GM19239 (cell line): ENCODE measurements at regions not wholly inside any gene's neighbourhood (a gene's known extent, or its start where the extent isn't known, plus 50 kb on each side); places are given as distances from the start of the nearest gene placed in this dataset.
"Not testable (repeated sequence)": the region's sequence is repeated elsewhere in the genome, so short reads cannot be mapped to it uniquely, and the experiment has no call there.

Experiments used
- DNase-seq: peaks from one replicate; pipeline ENCODE4 v3.0.0; 2011; ENCODE audit warnings: low spot score; ENCODE audit not compliant: insufficient read length
- FAIRE-seq: peaks from 2 replicates; lab custom pipeline; 2011; peaks lifted over from hg19 to GRCh38; lab: Jason Lieb, UNC

DNA sequence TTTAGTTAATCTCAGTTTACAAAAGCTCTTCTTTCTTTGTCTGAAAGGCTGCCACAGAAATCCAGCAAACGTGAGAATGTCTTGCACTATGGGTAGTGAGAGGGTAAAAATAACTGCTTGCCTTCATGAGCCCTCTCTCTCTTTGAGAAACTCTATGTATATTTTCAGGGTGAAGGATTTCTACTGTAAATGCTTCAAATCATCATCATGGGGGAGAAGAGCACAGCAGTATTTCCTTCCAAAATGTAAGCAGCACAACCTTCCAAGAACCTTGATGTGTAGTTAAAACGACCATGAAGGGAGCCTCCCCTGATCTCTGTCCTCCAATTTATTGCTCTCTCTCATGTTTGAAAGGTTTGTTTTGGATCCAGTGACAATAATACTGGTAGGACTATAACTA, 141.3 kb upstream of the CENPW start:
- FAIRE-seq (no peak), DNase-seq (no peak)

GRCh38 chr6:126199466-126199865, 140.4 kb upstream of the CENPW start:
- FAIRE-seq (no peak), DNase-seq (no peak)

- FAIRE-seq (no peak), DNase-seq (no peak)
These were observed 137.2 kb upstream of the CENPW start for GRCh38 chr6:126202707-126203106.

DNA sequence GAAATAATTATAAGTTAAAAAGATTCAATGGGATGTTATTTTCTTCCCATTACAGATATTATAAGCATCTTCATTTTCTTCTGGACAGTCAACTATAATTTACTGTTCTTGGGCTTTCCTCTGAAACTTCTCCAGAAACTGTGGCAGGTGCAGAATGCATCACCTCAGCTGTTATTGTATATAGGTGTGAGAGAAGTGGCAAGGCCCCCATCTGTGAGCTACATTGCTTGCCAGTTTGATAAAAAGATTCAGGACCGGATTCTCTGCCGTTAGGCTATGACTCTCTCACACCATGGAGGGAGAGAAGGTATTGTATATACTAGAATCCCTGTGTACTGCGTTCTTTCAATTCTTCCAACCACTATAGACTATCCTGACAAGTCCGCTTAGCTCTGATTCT, 135.8 kb upstream of the CENPW start:
- no peak for DNase-seq
- FAIRE-seq = no peak

- FAIRE-seq (no peak), DNase-seq (no peak)
These were observed 135.3 kb upstream of the CENPW start for GRCh38 chr6:126204598-126204997.

- DNase-seq (no peak), FAIRE-seq (no peak)
These were observed 133.2 kb upstream of the CENPW start for GRCh38 chr6:126206504-126207246.

DNA sequence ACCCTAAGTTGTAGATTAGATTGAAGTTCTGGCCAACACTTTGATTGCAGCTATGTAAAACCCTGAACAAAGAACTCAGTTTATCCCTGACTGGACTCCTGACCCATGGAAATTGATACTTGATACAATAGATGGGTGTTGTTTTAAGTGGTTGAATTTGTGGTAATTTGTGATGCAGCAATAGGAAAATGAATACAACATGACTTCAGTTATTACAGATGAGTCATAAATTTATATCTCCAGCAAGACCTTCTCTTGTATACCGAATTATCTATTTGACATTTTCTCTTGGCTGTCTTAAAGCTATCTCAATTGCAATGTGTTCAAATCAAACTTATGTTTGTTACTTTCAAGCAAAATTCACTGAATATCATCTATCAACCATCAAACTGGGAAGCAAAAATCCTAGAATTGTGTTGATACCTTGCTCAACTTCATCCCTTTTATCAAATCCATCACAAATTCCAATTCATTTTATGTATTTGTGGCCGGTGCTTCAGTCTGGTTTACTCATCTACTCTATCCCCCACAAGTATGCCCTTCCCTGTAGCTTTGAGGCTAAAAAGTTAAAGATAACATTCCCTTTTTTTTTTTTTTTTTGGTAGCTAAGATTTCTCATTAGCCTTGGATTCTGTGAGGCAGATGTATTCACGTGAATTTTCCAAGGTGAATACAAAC, 129.4 kb upstream of the CENPW start:
- no peak for DNase-seq

DNA sequence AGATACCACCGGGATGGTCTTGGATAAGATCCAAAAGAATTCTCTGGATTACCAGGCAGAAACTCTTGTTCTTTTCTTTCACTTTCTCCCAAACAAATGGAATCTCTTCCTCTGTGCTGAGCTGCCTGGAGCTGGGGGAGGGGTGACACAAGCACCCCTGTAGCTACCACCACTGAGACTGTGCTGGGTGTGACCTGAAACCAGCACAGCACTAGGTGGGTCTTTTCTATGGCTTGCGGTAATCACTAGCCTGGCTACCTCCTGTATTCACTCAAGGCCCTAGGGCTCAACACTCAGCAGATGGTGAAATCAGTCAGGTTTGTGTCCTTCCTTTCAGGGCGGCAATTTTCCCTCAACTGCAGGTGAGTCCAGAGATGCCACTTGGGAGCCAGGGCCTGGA, 122.4 kb upstream of the CENPW start:
- DNase-seq (no peak), FAIRE-seq (no peak)

More for the DNA sequence above, 129.4 kb upstream of the CENPW start:
- no peak for FAIRE-seq

GRCh38 chr6:126220901-126221300, 119.0 kb upstream of the CENPW start:
- FAIRE-seq, DNase-seq: not testable (repeated sequence)

DNA sequence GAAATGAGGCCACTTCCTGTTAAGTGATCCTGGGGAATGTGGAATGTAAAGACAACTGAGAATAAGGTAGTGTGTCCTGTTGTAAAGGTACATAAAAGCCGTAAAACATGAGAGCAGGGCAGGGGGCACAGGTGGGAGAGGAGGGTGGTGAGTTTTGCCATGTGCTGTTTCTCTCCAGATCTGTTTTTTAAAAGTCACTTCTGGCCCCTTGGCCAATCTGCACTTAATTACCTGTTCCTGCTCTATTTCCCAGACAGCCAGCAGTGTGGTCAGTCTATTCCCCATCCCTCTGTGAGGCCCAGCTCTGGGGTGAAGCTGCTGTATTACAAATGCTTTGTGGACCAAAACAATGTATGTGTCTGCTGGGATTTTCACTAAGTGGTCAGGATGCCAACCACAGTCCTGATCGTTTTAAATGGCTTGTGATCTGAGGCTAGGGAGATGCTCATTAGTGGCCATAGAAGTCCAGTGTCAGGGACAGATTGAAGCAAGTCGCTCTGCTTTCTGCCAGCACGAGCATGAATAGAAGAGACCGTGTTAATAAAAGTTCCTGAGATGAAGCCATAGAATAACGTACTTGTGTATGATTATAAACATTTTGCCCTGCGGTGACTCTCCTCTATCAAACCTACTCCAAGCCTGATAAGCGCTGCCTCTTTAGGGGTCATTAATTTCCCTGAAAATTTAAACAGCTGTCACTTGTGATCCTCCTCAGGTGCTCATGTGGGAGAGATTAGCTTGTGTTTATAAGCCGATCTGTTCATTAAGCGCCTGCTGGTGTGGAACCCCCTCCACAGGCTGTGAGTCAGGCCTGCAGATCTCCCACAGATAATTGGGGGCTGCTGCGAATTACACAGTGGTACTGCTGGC, 111.8 kb upstream of the CENPW start:
- no peak for FAIRE-seq
- no peak for DNase-seq

GRCh38 chr6:126232671-126233070, 107.2 kb upstream of the CENPW start:
- FAIRE-seq (no peak), DNase-seq (no peak)

GRCh38 chr6:126233192-126233591, 106.7 kb upstream of the CENPW start:
- no peak for DNase-seq
- no peak for FAIRE-seq

DNA sequence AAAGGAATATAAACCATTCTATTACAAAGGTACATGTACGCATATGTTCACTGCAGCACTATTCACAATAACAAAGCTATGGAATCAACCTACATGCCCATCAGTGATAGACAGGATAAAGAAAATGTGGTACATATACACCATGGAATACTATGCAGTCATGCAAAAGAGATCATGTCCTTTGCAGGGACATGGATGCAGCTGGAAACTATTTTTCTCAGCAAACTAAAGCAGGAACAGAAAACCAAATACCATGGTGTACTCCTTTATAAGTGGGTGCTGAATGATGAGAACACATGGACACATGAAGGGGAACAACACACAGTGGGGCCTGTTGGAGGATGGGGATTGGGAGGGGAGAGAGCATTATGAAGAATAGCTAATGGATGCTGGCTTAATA, 104.6 kb upstream of the CENPW start:
- DNase-seq = no peak
- FAIRE-seq = no peak

GRCh38 chr6:126245077-126245476, 94.8 kb upstream of the CENPW start:
- FAIRE-seq = no peak
- no peak for DNase-seq

DNA sequence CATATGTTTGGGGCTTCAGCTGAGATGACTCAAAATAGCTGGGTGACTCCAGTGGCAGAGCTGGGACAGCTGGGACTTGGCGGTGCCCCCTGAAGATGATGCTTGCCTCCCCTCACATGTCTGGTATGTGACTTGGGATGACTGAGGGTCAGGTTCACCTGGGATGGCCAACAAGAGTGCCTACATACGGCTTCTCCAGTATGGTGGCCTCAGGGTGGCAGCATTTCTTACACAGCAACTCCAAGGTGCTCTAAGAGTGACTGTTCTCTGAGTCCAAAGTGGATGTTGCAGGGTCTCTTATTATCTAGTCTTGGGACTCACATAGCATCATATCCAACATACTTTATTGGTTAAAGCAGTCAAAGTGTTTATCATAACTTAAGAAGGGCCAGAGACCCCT, 87.8 kb upstream of the CENPW start:
- no peak for FAIRE-seq

DNA sequence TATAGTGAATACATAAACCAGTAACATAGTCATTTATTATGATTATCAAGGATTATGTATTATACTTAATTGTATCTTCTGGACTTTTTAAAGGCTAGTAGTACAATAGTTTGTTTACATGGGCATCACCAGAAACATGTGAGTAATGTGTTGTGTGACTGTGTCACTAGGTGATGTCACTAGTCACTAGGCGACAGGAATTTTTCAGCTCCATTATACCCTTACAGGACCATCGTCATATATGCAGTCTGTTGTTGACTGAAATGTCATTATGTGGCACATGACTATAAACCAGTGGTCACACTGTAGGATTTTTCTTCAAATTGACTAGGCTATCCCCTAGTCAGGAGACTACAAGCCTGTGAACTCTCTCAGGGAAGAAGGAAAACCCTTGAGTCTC, 86.5 kb upstream of the CENPW start:
- FAIRE-seq (no peak), DNase-seq (no peak)

More for the DNA sequence above, 87.8 kb upstream of the CENPW start:
- DNase-seq = no peak

- no peak for FAIRE-seq
- no peak for DNase-seq
These were observed 81.8 kb upstream of the CENPW start for GRCh38 chr6:126258150-126258549.

- FAIRE-seq (no peak), DNase-seq (no peak)
These were observed 78.0 kb upstream of the CENPW start for GRCh38 chr6:126261792-126262421.

GRCh38 chr6:126264265-126264664, 75.7 kb upstream of the CENPW start:
- DNase-seq = no peak
- no peak for FAIRE-seq

- DNase-seq (no peak), FAIRE-seq (no peak)
These were observed 73.3 kb upstream of the CENPW start for GRCh38 chr6:126266664-126267063.
